Ishikawa (cell line): ENCODE measurements at regions not wholly inside any gene's neighbourhood (a gene's known extent, or its start where the extent isn't known, plus 50 kb on each side); places are given as distances from the start of the nearest gene placed in this dataset.

Experiments used
- CEBPB ChIP-seq: IDR thresholded peaks from 2 replicates; pipeline ENCODE4 v1.6.1; 2012
- CREB1 ChIP-seq: IDR thresholded peaks from 2 replicates; pipeline ENCODE4 v1.6.1; 2012; ENCODE audit warnings: low read depth
- EGR1 ChIP-seq: IDR thresholded peaks from 2 replicates; pipeline ENCODE4 v1.6.1; 2012
- EP300 ChIP-seq: IDR thresholded peaks from 2 replicates; pipeline ENCODE4 v1.6.1; 2012; ENCODE audit warnings: borderline replicate concordance
- FOXM1 ChIP-seq: IDR thresholded peaks from 2 replicates; pipeline ENCODE4 v1.6.1; 2012; ENCODE audit warnings: low read depth, borderline replicate concordance
- MAX ChIP-seq: IDR thresholded peaks from 2 replicates; pipeline ENCODE4 v1.6.1; 2012
- NFIC ChIP-seq: IDR thresholded peaks from 2 replicates; pipeline ENCODE4 v1.6.1; 2012
- RAD21 ChIP-seq: IDR thresholded peaks from 2 replicates; pipeline ENCODE4 v1.6.1; 2012; ENCODE audit warnings: low read depth
- REST ChIP-seq: IDR thresholded peaks from 2 replicates; pipeline ENCODE4 v1.6.1; 2012; ENCODE audit warnings: low read depth, mild to moderate bottlenecking
- TAF1 ChIP-seq: IDR thresholded peaks from 2 replicates; pipeline ENCODE4 v1.6.1; 2012; ENCODE audit warnings: low read depth, mild to moderate bottlenecking
- TCF12 ChIP-seq: IDR thresholded peaks from 2 replicates; pipeline ENCODE4 v1.6.1; 2012; ENCODE audit warnings: low read depth
- TEAD4 ChIP-seq: IDR thresholded peaks from 2 replicates; pipeline ENCODE4 v1.6.1; 2012
- USF1 ChIP-seq: IDR thresholded peaks from 2 replicates; pipeline ENCODE4 v1.6.1; 2012
- YY1 ChIP-seq: IDR thresholded peaks from 2 replicates; pipeline ENCODE4 v1.6.1; 2012; ENCODE audit warnings: low read depth
- ZBTB7A ChIP-seq: IDR thresholded peaks from 2 replicates; pipeline ENCODE4 v1.6.1; 2012; ENCODE audit warnings: low read depth

GRCh38 chrX:114372937-114373336 lies 210.9 kb upstream of the HTR2C start:
- TF ChIP-seq NFIC (no peak), TCF12 (no peak), TAF1 (no peak), REST (no peak), MAX (no peak), EP300 (no peak), CEBPB (no peak), CREB1 (no peak), FOXM1 (no peak), EGR1 (no peak), TEAD4 (no peak), RAD21 (no peak), ZBTB7A (no peak), USF1 (no peak), YY1 (no peak)

- TF ChIP-seq ZBTB7A (no peak), YY1 (no peak), REST (no peak), FOXM1 (no peak), TEAD4 (no peak), EP300 (no peak), TCF12 (no peak), CREB1 (no peak), TAF1 (no peak), MAX (no peak), NFIC (no peak), CEBPB (no peak)
Observed at GRCh38 chrX:114390251-114390796, 193.6 kb upstream of the HTR2C start.
